Lower lobe of right lung (tissue), 2 donors: ENCODE measurements at regions not wholly inside any gene's neighbourhood (a gene's known extent, or its start where the extent isn't known, plus 50 kb on each side); places are given as distances from the start of the nearest gene placed in this dataset.

Source experiments
- ATAC-seq, 2 donors: fragments of 200-7000 bp; cut with Tn5 transposase; one replicate each; pipeline ENCODE4 v1.9.1; 2020 to 2022; ENCODE audit warnings: mild to moderate bottlenecking in 2 of 2, moderate library complexity in 2 of 2
- DNase-seq: peaks from one replicate; pipeline ENCODE4 v3.0.0-alpha.2; 2020
- H3K27ac ChIP-seq: fragments of 200-600 bp; one replicate; pipeline ENCODE4 v1.8.0; 2022
- H3K27me3 ChIP-seq: fragments of 200-600 bp; one replicate; pipeline ENCODE4 v1.8.0; 2022; ENCODE audit warnings: low read depth
- H3K36me3 ChIP-seq: fragments of 200-600 bp; one replicate; pipeline ENCODE4 v1.8.0; 2022; ENCODE audit warnings: mild to moderate bottlenecking
- H3K4me1 ChIP-seq: fragments of 200-600 bp; one replicate; pipeline ENCODE4 v1.8.0; 2022
- H3K4me3 ChIP-seq: fragments of 200-600 bp; one replicate; pipeline ENCODE4 v1.8.0; 2022; ENCODE audit warnings: mild to moderate bottlenecking
- H3K9me3 ChIP-seq: fragments of 200-600 bp; one replicate; pipeline ENCODE4 v1.8.0; 2022
- CTCF ChIP-seq: fragments of 200-600 bp; IDR thresholded peaks from one replicate; pipeline ENCODE4 v1.8.0; 2022; ENCODE audit warnings: antibody characterized with exemption, mild to moderate bottlenecking
- intact Hi-C: fragments of 100-400 bp; cut with DNase I; formaldehyde crosslinking; loops from one replicate; pipeline ENCODE4 v1.11.0; 2022
- donor health status: DM: no; HTN: yes; CAD: no; lungs with severe emphysema.

- TF ChIP-seq CTCF, result no peak
- DNase-seq, result no peak
- intact Hi-C loops, result no loop called here
- Histone ChIP-seq H3K9me3 (no peaks in the 10 kb centered on the region), H3K36me3 (no peaks in the 10 kb centered on the region), H3K4me3 (no peak overlapping the region), H3K27me3 (no peaks in the 10 kb centered on the region), H3K27ac (no peak overlapping the region), H3K4me1 (no peaks in the 10 kb centered on the region)
- no peak for ATAC-seq
Measured at GRCh38 chr14:48925184-48925583, 661.0 kb downstream of the RPS29 start.

DNA sequence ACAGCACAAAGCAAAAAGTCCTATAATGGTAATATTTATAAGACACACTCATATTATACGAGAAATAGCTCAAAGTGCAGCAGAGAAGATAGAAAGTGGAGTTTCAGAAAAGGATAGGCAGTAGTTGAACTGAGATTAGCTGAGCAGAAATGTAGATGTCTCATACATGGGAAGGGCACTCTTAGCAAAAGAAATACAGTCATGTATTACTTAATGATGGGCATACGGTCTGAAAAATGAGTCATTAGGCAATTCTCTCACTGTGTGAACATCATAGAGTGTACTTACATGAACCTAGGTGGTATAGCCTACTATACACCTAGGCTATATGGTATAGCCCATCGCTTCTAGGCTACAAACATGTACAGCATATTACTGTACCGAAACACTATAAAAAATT lies 671.3 kb downstream of the RPS29 start:
- H3K4me1 ChIP-seq, result no peaks in the 10 kb centered on the region
- no peak for ATAC-seq
- intact Hi-C loops, result no loop called here
- TF ChIP-seq CTCF, result no peak
- H3K36me3 ChIP-seq, result no peaks in the 10 kb centered on the region
- H3K9me3 ChIP-seq, result no peaks in the 10 kb centered on the region
- no peak for DNase-seq
- H3K27ac ChIP-seq, result no peak overlapping the region
- no peaks in the 10 kb centered on the region for H3K27me3 ChIP-seq
- no peak overlapping the region for H3K4me3 ChIP-seq

- no peak overlapping the region for H3K27ac ChIP-seq
- H3K27me3 ChIP-seq, result no peaks in the 10 kb centered on the region
- H3K36me3 ChIP-seq, result no peaks in the 10 kb centered on the region
- no peak for DNase-seq
- ATAC-seq, result no peak
- H3K9me3 ChIP-seq, result no peaks in the 10 kb centered on the region
- intact Hi-C loops, result no loop called here
- TF ChIP-seq CTCF, result no peak
- H3K4me1 ChIP-seq, result no peaks in the 10 kb centered on the region
- H3K4me3 ChIP-seq, result no peak overlapping the region
Measured at GRCh38 chr14:48914382-48914781, 671.8 kb downstream of the RPS29 start.

DNA sequence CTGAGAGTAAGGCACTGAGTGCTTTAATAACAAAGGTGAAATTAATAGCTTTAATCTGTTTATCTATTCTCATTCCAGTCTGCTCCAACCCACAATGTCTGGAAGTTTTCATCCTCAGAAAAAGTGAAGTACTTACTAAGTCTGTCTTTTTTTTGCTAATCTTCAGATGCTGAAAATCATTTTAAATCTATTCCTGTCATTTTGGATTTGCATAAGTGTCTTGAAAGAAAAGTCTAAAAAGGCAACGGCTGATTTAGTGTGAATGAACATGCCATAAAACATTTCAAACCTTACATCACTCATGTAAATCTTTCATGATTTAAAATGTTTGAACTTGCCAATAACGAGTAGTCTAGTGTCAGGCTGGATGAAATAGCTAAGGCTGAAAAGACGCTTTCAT lies 685.6 kb downstream of the RPS29 start:
- ATAC-seq, result no peak
- H3K36me3 ChIP-seq, result no peaks in the 10 kb centered on the region

DNA sequence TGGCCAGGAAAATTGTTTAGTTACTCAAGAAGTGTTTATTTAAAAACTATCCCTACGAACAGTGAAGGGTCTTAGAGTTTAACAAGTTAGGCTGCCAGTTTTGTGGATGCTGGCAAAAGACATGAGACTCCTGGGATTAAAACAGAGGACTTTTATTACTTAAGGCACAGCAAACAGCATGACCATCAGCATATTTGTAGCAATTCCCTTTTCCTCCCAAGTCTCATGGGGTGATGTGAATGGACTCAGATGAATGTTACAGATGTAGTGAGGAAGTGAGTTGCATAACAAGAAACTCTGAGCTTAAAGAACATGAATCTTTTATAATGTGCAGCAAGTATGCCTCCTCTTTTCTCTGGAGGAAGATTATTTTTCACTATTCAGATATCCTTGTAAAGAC lies 695.8 kb downstream of the RPS29 start:
- ATAC-seq, result no peak
- TF ChIP-seq CTCF, result no peak
- no peak overlapping the region for H3K27ac ChIP-seq

More for the DNA sequence above, 685.6 kb downstream of the RPS29 start:
- Histone ChIP-seq H3K4me3 (no peak overlapping the region), H3K4me1 (no peaks in the 10 kb centered on the region), H3K27ac (no peak overlapping the region), H3K9me3 (no peaks in the 10 kb centered on the region), H3K27me3 (no peaks in the 10 kb centered on the region)
- no peak for DNase-seq
- no peak for TF ChIP-seq CTCF
- intact Hi-C loops, result no loop called here

DNA sequence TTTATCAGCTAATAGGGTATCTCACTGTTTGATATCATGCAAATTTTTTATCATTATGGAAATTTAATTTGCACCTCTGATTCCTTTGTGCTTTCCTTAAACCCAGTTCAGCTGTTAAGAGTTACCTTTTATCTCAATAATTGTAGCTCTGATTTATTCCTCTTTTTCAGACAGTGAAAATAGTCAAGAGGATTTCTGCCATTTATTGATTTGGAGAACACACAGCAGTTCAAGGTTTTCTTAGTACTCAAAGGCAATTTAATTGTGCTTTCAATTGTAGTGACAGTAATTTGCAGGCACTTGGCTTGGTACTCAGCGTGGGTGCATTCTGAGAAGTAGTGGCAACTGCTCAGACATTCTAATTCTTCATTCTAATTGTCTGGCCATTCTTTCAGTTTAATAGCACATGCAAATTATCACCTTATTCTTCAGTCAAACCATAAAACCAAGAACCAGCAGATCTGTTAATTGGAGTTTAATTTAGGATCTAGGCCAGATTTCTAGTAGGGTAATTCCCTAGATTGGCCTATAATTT lies 709.3 kb downstream of the RPS29 start:
- intact Hi-C loops, result no loop called here
- no peak for TF ChIP-seq CTCF
- Histone ChIP-seq H3K9me3 (no peaks in the 10 kb centered on the region), H3K36me3 (no peaks in the 10 kb centered on the region), H3K4me3 (no peak overlapping the region), H3K4me1 (no peaks in the 10 kb centered on the region), H3K27ac (no peak overlapping the region), H3K27me3 (no peaks in the 10 kb centered on the region)
- ATAC-seq (no peak), DNase-seq (no peak)

More for the DNA sequence above, 695.8 kb downstream of the RPS29 start:
- Histone ChIP-seq H3K27me3 (no peaks in the 10 kb centered on the region), H3K4me3 (no peak overlapping the region), H3K4me1 (no peaks in the 10 kb centered on the region), H3K36me3 (no peaks in the 10 kb centered on the region), H3K9me3 (no peaks in the 10 kb centered on the region)
- intact Hi-C loops, result no loop called here
- no peak for DNase-seq
